NCI-H1092 treated with DMSO at 0.1 percent for 48 hours (cell line): ENCODE measurements at regions not wholly inside any gene's neighbourhood (a gene's known extent, or its start where the extent isn't known, plus 50 kb on each side); places are given as distances from the start of the nearest gene placed in this dataset.

Experiments used
- DNase-seq: peaks from one replicate; lab custom pipeline; 2025; lab: John Stamatoyannopoulos, UW

GRCh38 chr1:104830534-104830933, 1080.8 kb downstream of the AMY1C start:
- DNase-seq, result no peak

GRCh38 chr1:104852151-104852550, 1102.5 kb downstream of the AMY1C start:
- no peak for DNase-seq

- DNase-seq, result no peak
Measured at GRCh38 chr1:104853276-104853675, 1103.6 kb downstream of the AMY1C start.

DNA sequence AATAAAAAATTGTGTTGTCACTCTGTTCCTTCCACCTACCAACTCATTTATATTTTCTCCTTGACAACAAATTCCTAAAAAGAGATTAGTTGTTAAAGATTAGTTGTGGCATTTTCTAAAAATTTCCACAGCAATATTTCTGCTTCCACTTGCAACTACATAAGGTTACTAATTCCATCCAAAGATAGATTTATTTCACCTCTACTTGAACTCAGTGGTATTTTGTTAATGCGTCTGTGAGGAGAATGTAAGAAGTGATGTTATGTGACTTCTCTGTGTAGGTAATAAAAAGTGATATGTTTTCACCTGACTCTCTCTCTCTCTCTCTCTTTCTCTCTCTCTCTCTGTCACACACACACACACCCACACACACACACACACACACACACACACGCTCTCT, 1104.8 kb downstream of the AMY1C start:
- DNase-seq, result no peak

GRCh38 chr1:104855550-104855949, 1105.9 kb downstream of the AMY1C start:
- DNase-seq, result no peak

DNA sequence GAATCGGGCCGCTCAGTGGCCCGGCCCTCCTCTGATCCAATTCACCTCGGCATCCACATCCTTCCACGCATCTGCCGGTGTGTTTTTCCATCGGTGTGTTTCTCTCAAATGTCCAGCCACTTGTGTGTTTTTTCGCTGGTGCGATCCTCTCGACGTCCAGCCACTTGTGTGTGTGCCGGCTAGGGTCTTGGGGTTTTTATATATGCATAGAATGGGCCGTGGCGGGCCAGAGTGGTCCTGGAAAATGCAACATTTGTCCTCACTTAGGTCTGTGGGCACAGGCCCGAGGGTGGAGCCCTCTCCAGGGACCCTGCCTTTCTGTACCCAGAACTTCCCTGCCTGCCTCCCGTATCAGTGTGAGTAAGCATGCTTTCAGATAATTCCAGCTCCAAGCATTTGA, 1106.4 kb downstream of the AMY1C start:
- no peak for DNase-seq

- DNase-seq, result no peak
Measured at GRCh38 chr1:104856518-104856917, 1106.8 kb downstream of the AMY1C start.

- DNase-seq, result no peak
Measured at GRCh38 chr1:104868794-104869193, 1119.1 kb downstream of the AMY1C start.

DNA sequence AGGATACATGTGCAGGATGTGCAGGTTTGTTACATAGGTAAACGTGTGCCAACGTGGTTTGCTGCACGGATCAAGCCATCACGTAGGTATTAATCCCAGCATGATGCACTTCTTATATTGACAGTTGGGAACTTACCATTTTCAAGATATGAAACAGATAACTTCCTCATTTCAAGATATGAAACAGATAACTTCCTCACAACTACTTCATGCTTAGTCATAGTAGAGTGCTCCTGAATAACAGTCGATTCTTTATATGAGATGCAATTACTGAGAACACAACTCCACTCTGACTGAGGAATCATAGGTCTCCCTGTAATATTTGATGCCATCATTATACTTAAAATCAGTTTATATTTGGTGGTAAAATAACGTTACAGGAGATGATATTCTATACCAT, 1124.3 kb downstream of the AMY1C start:
- DNase-seq, result no peak

- no peak for DNase-seq
Measured at GRCh38 chr1:104878203-104878909, 1128.7 kb downstream of the AMY1C start.

- DNase-seq, result no peak
Measured at GRCh38 chr1:104884939-104885338, 1135.2 kb downstream of the AMY1C start.

DNA sequence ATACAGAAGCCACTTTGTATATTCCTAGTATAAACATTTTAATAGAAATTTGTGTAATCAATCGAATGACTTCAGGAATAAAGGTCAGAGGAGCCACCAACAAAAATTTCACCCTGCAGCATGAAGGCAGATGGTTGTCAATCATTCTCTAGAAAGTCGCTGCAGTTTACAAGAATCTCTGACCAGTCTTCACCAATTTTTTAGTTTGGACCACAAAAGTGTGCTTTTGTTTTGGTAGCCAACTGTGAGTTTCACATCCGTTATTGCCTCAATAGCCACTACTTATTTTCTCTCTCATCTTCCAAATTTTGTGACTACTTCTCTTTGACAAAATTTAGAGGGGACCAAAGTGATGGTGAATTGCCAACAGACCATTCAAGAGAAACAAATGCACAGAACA, 1155.6 kb downstream of the AMY1C start:
- DNase-seq, result no peak

- no peak for DNase-seq
Measured at GRCh38 chr1:104906141-104906540, 1156.4 kb downstream of the AMY1C start.

DNA sequence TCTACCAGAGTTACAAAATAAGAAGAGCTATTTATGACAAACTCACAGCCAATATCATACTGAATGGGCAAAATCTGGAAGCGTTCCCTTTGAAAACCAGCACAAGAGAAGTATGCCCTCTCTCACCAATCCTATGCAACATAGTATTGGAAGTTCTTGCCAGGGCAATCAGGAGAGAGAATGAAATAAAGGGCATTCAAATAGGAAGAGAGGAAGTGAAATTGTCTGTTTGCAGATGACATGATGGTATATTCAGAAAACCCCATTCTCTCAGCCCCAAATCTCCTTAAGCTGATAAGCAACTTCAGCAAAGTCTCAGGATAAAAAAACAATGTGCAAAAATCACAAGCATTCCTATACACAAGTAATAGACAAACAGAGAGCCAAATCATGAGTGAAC, 1169.5 kb downstream of the AMY1C start:
- DNase-seq, result no peak

GRCh38 chr1:104921525-104921924, 1171.8 kb downstream of the AMY1C start:
- DNase-seq, result no peak

DNA sequence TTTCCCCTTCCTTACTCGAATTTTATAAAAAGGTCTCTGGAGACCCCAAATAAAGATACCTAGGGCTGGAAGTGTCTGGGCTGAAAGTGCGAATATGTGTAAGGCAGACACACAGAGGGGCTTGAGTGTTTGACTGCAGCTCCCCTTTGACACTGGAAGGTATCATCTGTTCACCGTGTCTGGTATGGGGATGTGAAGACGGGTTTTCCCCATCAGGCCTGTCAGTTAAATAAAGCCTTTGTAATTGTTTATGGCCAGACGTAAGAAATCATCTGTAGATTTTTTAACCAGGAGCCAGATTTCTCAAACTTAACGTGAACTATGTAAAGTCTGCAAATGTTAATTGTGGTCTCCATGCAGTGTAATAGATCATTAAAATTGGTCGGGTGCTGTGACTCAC, 1173.4 kb downstream of the AMY1C start:
- DNase-seq, result no peak

- no peak for DNase-seq
Measured at GRCh38 chr1:104929280-104929679, 1179.6 kb downstream of the AMY1C start.

DNA sequence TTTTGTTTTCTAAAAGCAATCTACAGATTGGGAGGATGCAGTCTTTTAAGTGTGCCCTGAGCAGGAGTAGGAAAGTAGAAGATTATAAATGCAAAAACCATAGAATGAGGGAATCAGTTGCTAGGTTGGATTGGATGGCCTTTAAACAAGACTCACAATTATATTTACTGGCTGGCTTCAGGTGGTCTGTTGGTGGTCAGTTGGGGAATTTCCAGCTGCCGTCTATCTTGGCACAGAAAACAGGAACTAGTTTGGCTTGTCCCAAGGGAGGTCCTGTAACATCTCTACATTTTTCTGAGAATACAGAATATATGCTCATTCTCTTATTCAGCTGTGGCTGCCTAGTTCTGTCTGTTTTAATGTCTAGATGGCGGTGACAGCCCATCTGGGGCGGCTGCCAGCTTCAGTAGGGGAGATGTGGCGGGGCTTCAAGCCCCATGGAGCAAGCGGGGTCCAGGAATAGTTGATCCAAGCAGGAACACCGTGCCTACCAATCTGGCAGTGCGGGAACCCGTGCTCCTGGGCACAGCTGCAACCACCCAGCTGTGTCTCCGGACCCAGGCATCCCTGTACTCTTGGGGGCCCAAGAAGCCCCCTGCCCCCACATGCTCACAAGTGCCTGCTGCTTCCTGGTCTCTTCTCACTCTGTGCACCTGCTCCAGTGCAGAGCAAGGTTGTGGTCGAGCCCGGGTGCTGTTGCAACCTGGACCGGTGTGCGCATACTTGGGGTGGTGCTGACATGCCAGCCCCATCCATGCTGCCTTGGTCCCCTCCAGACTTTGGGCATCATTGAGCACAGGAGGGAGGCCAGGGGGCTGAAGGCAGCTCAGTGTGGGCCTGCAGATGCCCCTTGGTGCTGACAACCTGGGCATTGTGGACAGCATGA, 1182.6 kb downstream of the AMY1C start:
- DNase-seq, result no peak

- no peak for DNase-seq
Measured at GRCh38 chr1:104932949-104933679, 1183.4 kb downstream of the AMY1C start.

DNA sequence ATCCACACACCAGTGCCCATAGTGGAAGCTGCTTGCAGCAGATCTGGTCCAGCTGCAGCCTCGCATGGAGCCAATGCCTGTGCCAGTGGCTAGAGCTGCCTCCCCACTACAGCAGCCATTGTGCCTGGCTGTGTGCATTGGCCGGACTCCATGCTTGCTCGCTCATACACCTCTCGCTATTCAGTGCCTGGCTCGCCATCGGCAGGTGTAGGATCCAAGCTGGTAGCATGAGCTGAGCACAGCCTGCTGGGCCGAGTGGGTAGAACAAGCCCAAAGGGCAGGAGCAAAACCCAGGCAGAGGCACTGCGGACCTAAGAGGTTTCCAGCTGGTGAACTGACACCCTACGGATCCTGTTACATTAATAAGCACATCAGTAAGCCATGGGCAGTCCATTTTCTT, 1184.1 kb downstream of the AMY1C start:
- no peak for DNase-seq

GRCh38 chr1:104945406-104945805, 1195.7 kb downstream of the AMY1C start:
- no peak for DNase-seq

- DNase-seq, result no peak
Measured at GRCh38 chr1:104946558-104947210, 1197.0 kb downstream of the AMY1C start.
